BLaER1 treated with 17β-estradiol and CSF1 and Interleukin-3, amounts not matched to agents 10 nM and 100 nM (cell line): ENCODE measurements at regions not wholly inside any gene's neighbourhood (a gene's known extent, or its start where the extent isn't known, plus 50 kb on each side); places are given as distances from the start of the nearest gene placed in this dataset.

ENCODE experiments used
- H3K27ac ChIP-seq, 11 experiments: shearing (Covaris generic); formaldehyde crosslinking; 2 replicates each; pipeline ENCODE4 v1.8.1; 2022
- H3K27me3 ChIP-seq, 11 experiments: shearing (Covaris generic); formaldehyde crosslinking; 2 replicates each; pipeline ENCODE4 v1.8.1; 2022
- H3K36me3 ChIP-seq, 11 experiments: shearing (Covaris generic); formaldehyde crosslinking; 2 replicates each; pipeline ENCODE4 v1.8.1; 2022
- H3K4me1 ChIP-seq, 10 experiments: shearing (Covaris generic); formaldehyde crosslinking; 2 replicates each; pipeline ENCODE4 v1.8.1; 2022
- H3K4me2 ChIP-seq, 11 experiments: shearing (Covaris generic); formaldehyde crosslinking; 2 replicates each; pipeline ENCODE4 v1.8.1; 2022
- H3K4me3 ChIP-seq, 10 experiments: shearing (Covaris generic); formaldehyde crosslinking; 2 replicates each; pipeline ENCODE4 v1.8.1; 2022
- H3K9ac ChIP-seq, 11 experiments: shearing (Covaris generic); formaldehyde crosslinking; 2 replicates each; pipeline ENCODE4 v1.8.1; 2022
- H3K9me3 ChIP-seq, 11 experiments: shearing (Covaris generic); formaldehyde crosslinking; replicated peaks in 1 of 11; 2 replicates each; pipeline ENCODE4 v1.8.1; 2022
- H4K20me1 ChIP-seq, 11 experiments: shearing (Covaris generic); formaldehyde crosslinking; 2 replicates each; pipeline ENCODE4 v1.8.1; 2022
- Cebpa-rat ChIP-seq, 11 experiments: shearing (Covaris generic); IDR thresholded peaks; 2 replicates each; pipeline ENCODE4 v1.8.1; 2022

DNA sequence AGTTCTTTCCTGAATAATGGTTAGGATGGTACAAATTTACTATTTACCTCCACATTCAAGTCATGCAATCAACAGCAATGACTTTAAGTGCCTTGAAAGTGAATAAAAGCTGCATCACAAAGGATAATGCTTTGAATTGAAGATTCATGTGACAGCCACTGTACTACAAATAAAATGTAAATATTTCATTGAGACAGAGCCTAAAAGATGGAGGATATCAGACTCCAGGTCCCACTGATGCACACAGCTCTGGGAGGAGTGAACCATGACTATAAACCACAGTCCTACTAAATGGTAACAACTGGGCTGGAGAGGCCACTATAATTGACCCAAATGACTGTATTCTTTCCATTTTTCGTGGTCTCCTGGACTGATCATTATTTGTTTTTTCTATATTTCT lies 576.9 kb downstream of the ADCYAP1 start:
- Histone ChIP-seq H3K4me3 (no peak overlapping the region), H3K27ac (no peak overlapping the region), H4K20me1 (no peaks in the 10 kb centered on the region), H3K4me2 (no peak overlapping the region), H3K4me1 (no peaks in the 10 kb centered on the region), H3K36me3 (no peaks in the 10 kb centered on the region), H3K9me3 (no peaks in the 10 kb centered on the region), H3K9ac (no peak overlapping the region), H3K27me3 (no peaks in the 10 kb centered on the region)
- no peak for TF ChIP-seq Cebpa-rat (IDR thresholded peaks at IDR 0.05)

GRCh38 chr18:1483385-1483784 lies 578.7 kb downstream of the ADCYAP1 start:
- Histone ChIP-seq H4K20me1 (no peaks in the 10 kb centered on the region), H3K4me2 (no peak overlapping the region)

GRCh38 chr18:1487457-1487856 lies 582.8 kb downstream of the ADCYAP1 start:
- Histone ChIP-seq H3K27me3 (no peaks in the 10 kb centered on the region), H3K9me3 (no peaks in the 10 kb centered on the region), H3K36me3 (no peaks in the 10 kb centered on the region), H3K27ac (no peak overlapping the region), H3K4me2 (no peak overlapping the region), H3K4me1 (no peaks in the 10 kb centered on the region), H3K9ac (no peak overlapping the region), H4K20me1 (no peaks in the 10 kb centered on the region), H3K4me3 (no peak overlapping the region)
- TF ChIP-seq Cebpa-rat (IDR thresholded peaks at IDR 0.05), result no peak

More at GRCh38 chr18:1483385-1483784, 578.7 kb downstream of the ADCYAP1 start:
- no peak overlapping the region for H3K9ac ChIP-seq
- H3K36me3 ChIP-seq, result no peaks in the 10 kb centered on the region
- no peak for TF ChIP-seq Cebpa-rat (IDR thresholded peaks at IDR 0.05)
- H3K27ac ChIP-seq, result no peak overlapping the region
- H3K4me1 ChIP-seq, result no peaks in the 10 kb centered on the region
- H3K27me3 ChIP-seq, result no peaks in the 10 kb centered on the region
- no peaks in the 10 kb centered on the region for H3K9me3 ChIP-seq
- H3K4me3 ChIP-seq, result no peak overlapping the region

DNA sequence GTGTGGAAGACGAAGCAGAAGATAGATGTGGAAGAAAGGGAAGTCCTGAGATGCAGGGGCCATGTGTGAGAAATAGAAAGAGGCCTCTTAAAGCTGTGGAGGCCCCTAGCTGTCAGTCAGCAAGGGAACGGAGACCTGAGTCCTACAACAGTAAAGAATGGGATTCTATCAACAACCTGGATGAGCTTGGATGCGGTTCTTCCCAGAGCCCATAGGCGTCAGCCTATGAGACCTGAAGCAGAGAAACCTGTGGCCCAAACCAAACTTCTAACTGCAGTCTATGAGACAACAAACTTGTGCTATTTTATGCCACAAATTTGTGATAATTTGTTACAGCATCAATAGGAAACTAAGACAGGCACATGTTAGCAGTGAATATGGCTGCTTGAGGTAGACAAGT lies 583.7 kb downstream of the ADCYAP1 start:
- H3K36me3 ChIP-seq, result no peaks in the 10 kb centered on the region
- H3K27me3 ChIP-seq, result no peaks in the 10 kb centered on the region
- no peak for TF ChIP-seq Cebpa-rat (IDR thresholded peaks at IDR 0.05)
- H4K20me1 ChIP-seq, result no peaks in the 10 kb centered on the region
- no peaks in the 10 kb centered on the region for H3K4me1 ChIP-seq
- no peak overlapping the region for H3K9ac ChIP-seq
- no peaks in the 10 kb centered on the region for H3K9me3 ChIP-seq
- no peak overlapping the region for H3K4me2 ChIP-seq
- H3K27ac ChIP-seq, result no peak overlapping the region
- no peak overlapping the region for H3K4me3 ChIP-seq

- TF ChIP-seq Cebpa-rat (IDR thresholded peaks at IDR 0.05), result no peak
- no peaks in the 10 kb centered on the region for H3K27me3 ChIP-seq
- no peak overlapping the region for H3K4me3 ChIP-seq
- no peak overlapping the region for H3K27ac ChIP-seq
- no peak overlapping the region for H3K9ac ChIP-seq
- no peaks in the 10 kb centered on the region for H4K20me1 ChIP-seq
- no peak overlapping the region for H3K4me2 ChIP-seq
- H3K9me3 ChIP-seq, result no peaks in the 10 kb centered on the region
- no peaks in the 10 kb centered on the region for H3K36me3 ChIP-seq
- H3K4me1 ChIP-seq, result no peaks in the 10 kb centered on the region
Measured at GRCh38 chr18:1488957-1489356, 584.3 kb downstream of the ADCYAP1 start.

DNA sequence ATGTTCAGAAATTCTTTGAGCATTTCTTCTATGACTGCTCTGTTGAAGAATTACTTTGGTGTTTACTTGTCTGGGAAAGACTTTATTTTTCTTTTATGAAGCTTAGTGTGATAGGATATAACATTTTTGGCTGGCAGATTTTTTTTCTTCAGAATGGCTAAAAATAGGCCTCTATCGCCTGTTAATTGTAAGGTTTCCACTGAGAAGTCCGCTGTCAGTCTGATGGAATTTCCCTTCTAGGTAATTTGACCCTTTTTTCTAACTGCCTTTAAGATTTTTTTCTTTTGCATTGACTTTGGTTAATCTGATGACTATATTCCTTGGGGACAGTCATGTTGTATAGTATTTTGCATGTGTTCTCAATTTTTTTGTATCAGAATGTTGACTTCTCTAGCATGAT lies 590.7 kb downstream of the ADCYAP1 start:
- no peaks in the 10 kb centered on the region for H4K20me1 ChIP-seq
- no peak overlapping the region for H3K4me3 ChIP-seq
- H3K36me3 ChIP-seq, result no peaks in the 10 kb centered on the region
- no peaks in the 10 kb centered on the region for H3K4me1 ChIP-seq
- no peak overlapping the region for H3K9ac ChIP-seq
- no peak for TF ChIP-seq Cebpa-rat (IDR thresholded peaks at IDR 0.05)
- peaks cover 0 to 17% (median 4%) of the 10 kb centered on the region in 11 experiments; a peak in 8 of 22 replicates for H3K9me3 ChIP-seq
- H3K27ac ChIP-seq, result no peak overlapping the region
- no peak overlapping the region for H3K4me2 ChIP-seq
- no peaks in the 10 kb centered on the region for H3K27me3 ChIP-seq

- no peak overlapping the region for H3K9ac ChIP-seq
- no peaks in the 10 kb centered on the region for H3K36me3 ChIP-seq
- no peaks in the 10 kb centered on the region for H3K4me1 ChIP-seq
- no peak overlapping the region for H3K4me2 ChIP-seq
- peaks cover 0 to 17% (median 4%) of the 10 kb centered on the region in 11 experiments; a peak in 8 of 22 replicates for H3K9me3 ChIP-seq
- no peak overlapping the region for H3K4me3 ChIP-seq
- TF ChIP-seq Cebpa-rat (IDR thresholded peaks at IDR 0.05), result no peak
- H4K20me1 ChIP-seq, result no peaks in the 10 kb centered on the region
- H3K27ac ChIP-seq, result no peak overlapping the region
- H3K27me3 ChIP-seq, result no peaks in the 10 kb centered on the region
Measured at GRCh38 chr18:1496096-1496495, 591.4 kb downstream of the ADCYAP1 start.

GRCh38 chr18:1498216-1498615 lies 593.5 kb downstream of the ADCYAP1 start:
- H3K27ac ChIP-seq, result no peak overlapping the region
- no peaks in the 10 kb centered on the region for H3K4me1 ChIP-seq
- TF ChIP-seq Cebpa-rat (IDR thresholded peaks at IDR 0.05), result no peak

GRCh38 chr18:1499265-1499664 lies 594.6 kb downstream of the ADCYAP1 start:
- no peaks in the 10 kb centered on the region for H3K27me3 ChIP-seq
- no peak for TF ChIP-seq Cebpa-rat (IDR thresholded peaks at IDR 0.05)
- no peaks in the 10 kb centered on the region for H4K20me1 ChIP-seq
- H3K27ac ChIP-seq, result no peak overlapping the region
- no peak overlapping the region for H3K9ac ChIP-seq
- H3K4me2 ChIP-seq, result no peak overlapping the region
- no peak overlapping the region for H3K4me3 ChIP-seq
- H3K36me3 ChIP-seq, result no peaks in the 10 kb centered on the region
- peaks cover 0 to 17% (median 4%) of the 10 kb centered on the region in 11 experiments; a peak in 8 of 22 replicates for H3K9me3 ChIP-seq
- no peaks in the 10 kb centered on the region for H3K4me1 ChIP-seq

More at GRCh38 chr18:1498216-1498615, 593.5 kb downstream of the ADCYAP1 start:
- no peaks in the 10 kb centered on the region for H3K36me3 ChIP-seq
- no peak overlapping the region for H3K4me3 ChIP-seq
- H4K20me1 ChIP-seq, result no peaks in the 10 kb centered on the region
- no peak overlapping the region for H3K4me2 ChIP-seq
- H3K9me3 ChIP-seq, result peaks cover 0 to 17% (median 4%) of the 10 kb centered on the region in 11 experiments; a peak in 8 of 22 replicates
- H3K9ac ChIP-seq, result no peak overlapping the region
- no peaks in the 10 kb centered on the region for H3K27me3 ChIP-seq

- no peak overlapping the region for H3K4me3 ChIP-seq
- no peaks in the 10 kb centered on the region for H3K9me3 ChIP-seq
- H4K20me1 ChIP-seq, result no peaks in the 10 kb centered on the region
- no peak overlapping the region for H3K9ac ChIP-seq
- H3K4me1 ChIP-seq, result no peaks in the 10 kb centered on the region
- H3K27ac ChIP-seq, result no peak overlapping the region
- H3K4me2 ChIP-seq, result no peak overlapping the region
- H3K27me3 ChIP-seq, result no peaks in the 10 kb centered on the region
- H3K36me3 ChIP-seq, result no peaks in the 10 kb centered on the region
- no peak for TF ChIP-seq Cebpa-rat (IDR thresholded peaks at IDR 0.05)
Measured at GRCh38 chr18:1503847-1504246, 599.2 kb downstream of the ADCYAP1 start.
